ENCODE measurements at regions not wholly inside any gene's neighbourhood (a gene's known extent, or its start where the extent isn't known, plus 50 kb on each side); places are given as distances from the start of the nearest gene placed in this dataset.

DNA sequence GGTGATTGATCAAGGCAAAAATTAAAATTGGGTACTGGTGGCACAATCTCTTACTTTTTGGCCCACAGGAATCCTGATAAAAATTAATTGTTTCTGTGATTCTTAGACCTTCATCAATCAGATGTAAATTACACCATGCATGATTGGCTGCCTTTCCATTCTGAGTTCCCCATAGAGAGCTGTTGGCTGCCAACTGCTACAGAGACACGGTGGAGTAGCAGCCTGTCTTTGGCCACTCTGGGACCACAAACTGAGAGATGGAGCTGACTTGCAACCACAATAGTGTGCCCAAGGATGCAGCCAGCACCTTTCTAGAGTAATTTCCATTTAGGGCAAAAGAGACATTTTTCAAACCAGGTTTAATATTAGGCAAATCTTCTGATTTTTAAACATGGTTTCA is 274.3 kb upstream of the MMS22L start:
- TF ChIP-seq, protein P1, sequence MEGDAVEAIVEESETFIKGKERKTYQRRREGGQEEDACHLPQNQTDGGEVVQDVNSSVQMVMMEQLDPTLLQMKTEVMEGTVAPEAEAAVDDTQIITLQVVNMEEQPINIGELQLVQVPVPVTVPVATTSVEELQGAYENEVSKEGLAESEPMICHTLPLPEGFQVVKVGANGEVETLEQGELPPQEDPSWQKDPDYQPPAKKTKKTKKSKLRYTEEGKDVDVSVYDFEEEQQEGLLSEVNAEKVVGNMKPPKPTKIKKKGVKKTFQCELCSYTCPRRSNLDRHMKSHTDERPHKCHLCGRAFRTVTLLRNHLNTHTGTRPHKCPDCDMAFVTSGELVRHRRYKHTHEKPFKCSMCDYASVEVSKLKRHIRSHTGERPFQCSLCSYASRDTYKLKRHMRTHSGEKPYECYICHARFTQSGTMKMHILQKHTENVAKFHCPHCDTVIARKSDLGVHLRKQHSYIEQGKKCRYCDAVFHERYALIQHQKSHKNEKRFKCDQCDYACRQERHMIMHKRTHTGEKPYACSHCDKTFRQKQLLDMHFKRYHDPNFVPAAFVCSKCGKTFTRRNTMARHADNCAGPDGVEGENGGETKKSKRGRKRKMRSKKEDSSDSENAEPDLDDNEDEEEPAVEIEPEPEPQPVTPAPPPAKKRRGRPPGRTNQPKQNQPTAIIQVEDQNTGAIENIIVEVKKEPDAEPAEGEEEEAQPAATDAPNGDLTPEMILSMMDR (IDR thresholded peaks at IDR 0.05): no peak
- no peak for TF ChIP-seq POLR2A (IDR thresholded peaks at IDR 0.05)
